HL-60 (cell line): ENCODE measurements at regions not wholly inside any gene's neighbourhood (a gene's known extent, or its start where the extent isn't known, plus 50 kb on each side); places are given as distances from the start of the nearest gene placed in this dataset.

ENCODE experiments used
- DNase-seq, 2 experiments: peaks; one replicate each; pipeline ENCODE4 v3.0.0-alpha.2; 2010 to 2020; ENCODE audit warnings: low read depth in 1 of 2, low spot score in 1 of 2
- H3K27ac ChIP-seq: fragments of 250-450 bp; sonication (Bioruptor Pico); replicated peaks from 2 replicates; pipeline ENCODE4 v1.5.1; 2020; ENCODE audit warnings: mild to moderate bottlenecking, moderate library complexity
- H3K27me3 ChIP-seq: fragments of 250-450 bp; sonication (Bioruptor Pico); 2 replicates; pipeline ENCODE4 v1.5.1; 2021; ENCODE audit warnings: mild to moderate bottlenecking, moderate library complexity; ENCODE audit not compliant: insufficient read depth, poor library complexity, severe bottlenecking
- H3K4me3 ChIP-seq: replicated peaks from 2 replicates; pipeline ENCODE4 v1.5.1; 2011; ENCODE audit warnings: mild to moderate bottlenecking, control low read depth, low read length; ENCODE audit not compliant: insufficient read depth
- CTCF ChIP-seq: IDR thresholded peaks from one replicate; pipeline ENCODE4 v1.5.1; 2011; ENCODE audit warnings: low read length, control low read depth, inconsistent platforms; ENCODE audit not compliant: insufficient read depth
- GABPA ChIP-seq: IDR thresholded peaks from 2 replicates; pipeline ENCODE4 v1.6.1; 2012; ENCODE audit warnings: low read depth
- POLR2AphosphoS5 ChIP-seq: IDR thresholded peaks from 2 replicates; pipeline ENCODE4 v1.6.1; 2012; ENCODE audit warnings: low read depth
- REST ChIP-seq: IDR thresholded peaks from 2 replicates; pipeline ENCODE4 v1.6.1; 2012; ENCODE audit warnings: low read depth; ENCODE audit not compliant: insufficient replicate concordance
- SPI1 ChIP-seq: IDR thresholded peaks from 2 replicates; pipeline ENCODE4 v1.6.1; 2012; ENCODE audit warnings: low read depth, mild to moderate bottlenecking, borderline replicate concordance

GRCh38 chr3:84634668-84635067, 324.1 kb upstream of the CADM2 start:
- Histone ChIP-seq H3K27me3 (no peaks in the 10 kb centered on the region), H3K4me3 (no peak overlapping the region), H3K27ac (no peak overlapping the region)
- TF ChIP-seq REST = no peak
- no peak for TF ChIP-seq GABPA
- no peak for TF ChIP-seq CTCF
- TF ChIP-seq SPI1 = no peak
- TF ChIP-seq POLR2AphosphoS5 = no peak
- no peak for DNase-seq

GRCh38 chr3:84637272-84637671, 321.5 kb upstream of the CADM2 start:
- Histone ChIP-seq H3K27me3 (no peaks in the 10 kb centered on the region), H3K4me3 (no peak overlapping the region), H3K27ac (no peak overlapping the region)
- DNase-seq = peak in 1 of 2 experiments; percentile 5
- TF ChIP-seq GABPA (no peak), POLR2AphosphoS5 (no peak), SPI1 (no peak), REST (no peak), CTCF (no peak)

GRCh38 chr3:84666468-84666867, 292.3 kb upstream of the CADM2 start:
- Histone ChIP-seq H3K27ac (no peak overlapping the region), H3K4me3 (no peak overlapping the region), H3K27me3 (no peaks in the 10 kb centered on the region)
- TF ChIP-seq GABPA (no peak), POLR2AphosphoS5 (no peak), CTCF (no peak), SPI1 (no peak), REST (no peak)
- no peak for DNase-seq
